Smooth muscle cell (in vitro differentiated cells): ENCODE measurements at regions not wholly inside any gene's neighbourhood (a gene's known extent, or its start where the extent isn't known, plus 50 kb on each side); places are given as distances from the start of the nearest gene placed in this dataset.

Experiments
- DNase-seq: peaks from one replicate; lab custom pipeline; 2025; ENCODE audit not compliant: unreplicated experiment; lab: John Stamatoyannopoulos, UW
- H2AFZ ChIP-seq: fragments of 200-600 bp; sonication (generic); 2 replicates; pipeline ENCODE4 v1.6.0; 2016; ENCODE audit warnings: antibody characterized with exemption, low read depth, mild to moderate bottlenecking
- H3F3A ChIP-seq: fragments of 200-600 bp; sonication (generic); 2 replicates; pipeline ENCODE4 v1.6.0; 2017; ENCODE audit warnings: antibody characterized with exemption, low read depth
- H3K27ac ChIP-seq: fragments of 200-600 bp; sonication (generic); 2 replicates; pipeline ENCODE4 v1.5.1; 2016; ENCODE audit warnings: low read depth, mild to moderate bottlenecking
- H3K27me3 ChIP-seq: fragments of 200-600 bp; sonication (generic); 2 replicates; pipeline ENCODE4 v1.6.1; 2016; ENCODE audit warnings: low read depth, mild to moderate bottlenecking
- H3K36me3 ChIP-seq: fragments of 200-600 bp; sonication (generic); 2 replicates; pipeline ENCODE4 v1.5.1; 2016; ENCODE audit warnings: low read depth
- H3K4me1 ChIP-seq: fragments of 200-600 bp; sonication (generic); 2 replicates; pipeline ENCODE4 v1.5.1; 2016; ENCODE audit warnings: low read depth
- H3K4me2 ChIP-seq: fragments of 200-600 bp; sonication (generic); 2 replicates; pipeline ENCODE4 v1.6.0; 2016; ENCODE audit warnings: mild to moderate bottlenecking
- H3K4me3 ChIP-seq: fragments of 200-600 bp; sonication (generic); 2 replicates; pipeline ENCODE4 v1.5.1; 2016; ENCODE audit warnings: mild to moderate bottlenecking
- H3K79me2 ChIP-seq: fragments of 200-600 bp; sonication (generic); 2 replicates; pipeline ENCODE4 v1.6.0; 2016; ENCODE audit warnings: low read depth, mild to moderate bottlenecking
- H3K9ac ChIP-seq: fragments of 200-600 bp; sonication (generic); 2 replicates; pipeline ENCODE4 v1.6.0; 2016; ENCODE audit warnings: low read depth
- H3K9me3 ChIP-seq: fragments of 200-600 bp; sonication (generic); replicated peaks from 2 replicates; pipeline ENCODE4 v1.5.1; 2016; ENCODE audit warnings: low read depth
- H4K20me1 ChIP-seq: fragments of 200-600 bp; sonication (generic); 2 replicates; pipeline ENCODE4 v1.6.0; 2016; ENCODE audit warnings: low read depth
- WGBS: methylation state at CpG from one replicate; pipeline ENCODE4 v1.1.7; 2016; ENCODE audit warnings: low lambda C conversion rate; 5-methylcytosine and 5-hydroxymethylcytosine counted together
- TF ChIP-seq, protein P1 (sequence below): fragments of 200-600 bp; sonication (generic); IDR thresholded peaks from 2 replicates; pipeline ENCODE4 v1.5.1; 2017; ENCODE audit warnings: borderline replicate concordance, mild to moderate bottlenecking, antibody characterized with exemption; ENCODE audit not compliant: insufficient read depth, poor library complexity, severe bottlenecking

DNA sequence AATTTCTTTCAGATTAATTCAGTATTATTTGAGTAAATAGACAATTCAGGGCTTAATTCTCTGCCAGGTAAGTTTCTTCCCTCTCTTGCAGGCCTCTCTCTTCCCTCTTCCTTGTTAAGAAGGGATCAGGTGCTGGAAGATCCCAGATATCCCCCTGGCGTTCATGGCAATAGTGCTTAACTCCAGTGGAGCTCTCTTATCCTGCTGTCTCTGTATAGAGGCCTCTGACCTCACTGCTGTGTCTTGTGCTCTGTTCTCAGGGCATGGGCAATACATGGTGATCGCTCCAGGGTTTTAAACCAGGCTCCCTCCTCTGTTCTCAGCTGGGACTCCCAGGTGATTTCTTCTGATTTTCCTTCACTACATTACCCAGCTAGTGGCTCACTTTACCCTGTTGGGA, 226.8 kb downstream of the MC4R start:
- H3K27ac ChIP-seq = no peak overlapping the region
- no peaks in the 10 kb centered on the region for H3K4me1 ChIP-seq
- no peak for DNase-seq
- H3K27me3 ChIP-seq = no peaks in the 10 kb centered on the region
- H3K36me3 ChIP-seq = no peaks in the 10 kb centered on the region
- H3K9me3 ChIP-seq = no peaks in the 10 kb centered on the region
- no peaks in the 10 kb centered on the region for H4K20me1 ChIP-seq
- H3K4me3 ChIP-seq = no peak overlapping the region
- no peak overlapping the region for H3K4me2 ChIP-seq
- WGBS = 92% methylated on average over 2 of the region's 2 CpGs
- H2AFZ ChIP-seq = no peak overlapping the region
- H3F3A ChIP-seq = no peaks in the 10 kb centered on the region
- TF ChIP-seq, protein P1, sequence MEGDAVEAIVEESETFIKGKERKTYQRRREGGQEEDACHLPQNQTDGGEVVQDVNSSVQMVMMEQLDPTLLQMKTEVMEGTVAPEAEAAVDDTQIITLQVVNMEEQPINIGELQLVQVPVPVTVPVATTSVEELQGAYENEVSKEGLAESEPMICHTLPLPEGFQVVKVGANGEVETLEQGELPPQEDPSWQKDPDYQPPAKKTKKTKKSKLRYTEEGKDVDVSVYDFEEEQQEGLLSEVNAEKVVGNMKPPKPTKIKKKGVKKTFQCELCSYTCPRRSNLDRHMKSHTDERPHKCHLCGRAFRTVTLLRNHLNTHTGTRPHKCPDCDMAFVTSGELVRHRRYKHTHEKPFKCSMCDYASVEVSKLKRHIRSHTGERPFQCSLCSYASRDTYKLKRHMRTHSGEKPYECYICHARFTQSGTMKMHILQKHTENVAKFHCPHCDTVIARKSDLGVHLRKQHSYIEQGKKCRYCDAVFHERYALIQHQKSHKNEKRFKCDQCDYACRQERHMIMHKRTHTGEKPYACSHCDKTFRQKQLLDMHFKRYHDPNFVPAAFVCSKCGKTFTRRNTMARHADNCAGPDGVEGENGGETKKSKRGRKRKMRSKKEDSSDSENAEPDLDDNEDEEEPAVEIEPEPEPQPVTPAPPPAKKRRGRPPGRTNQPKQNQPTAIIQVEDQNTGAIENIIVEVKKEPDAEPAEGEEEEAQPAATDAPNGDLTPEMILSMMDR = no peak
- no peak overlapping the region for H3K9ac ChIP-seq
- H3K79me2 ChIP-seq = no peaks in the 10 kb centered on the region

DNA sequence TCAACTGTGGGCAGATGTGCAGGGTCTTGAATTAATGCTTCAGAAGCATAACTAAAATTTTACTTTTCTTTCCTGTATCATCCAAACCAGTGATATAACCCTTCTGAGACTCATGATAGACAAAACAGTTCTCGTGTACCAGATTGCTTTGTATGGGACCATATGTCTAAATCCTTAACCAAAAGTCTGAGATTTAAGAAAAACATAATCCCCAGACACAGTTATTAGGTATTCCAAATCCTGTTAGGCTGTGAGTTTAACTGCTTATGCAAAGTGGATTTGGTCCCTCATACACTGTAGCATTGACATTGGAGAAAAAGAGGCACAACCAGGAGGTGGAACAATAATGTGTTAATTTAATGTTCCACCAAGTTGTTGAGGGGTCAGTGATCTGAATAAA, 235.0 kb downstream of the PMAIP1 start:
- Histone ChIP-seq H3K79me2 (no peaks in the 10 kb centered on the region), H3K9ac (no peak overlapping the region), H3K4me3 (no peak overlapping the region), H3K4me2 (no peak overlapping the region), H2AFZ (no peak overlapping the region), H3F3A (no peaks in the 10 kb centered on the region), H3K9me3 (no peaks in the 10 kb centered on the region), H3K27ac (no peak overlapping the region), H4K20me1 (no peaks in the 10 kb centered on the region), H3K4me1 (no peaks in the 10 kb centered on the region), H3K27me3 (no peaks in the 10 kb centered on the region), H3K36me3 (no peaks in the 10 kb centered on the region)
- 97% methylated on average over 1 of the region's 1 CpG for WGBS
- TF ChIP-seq, protein P1 = no peak
- no peak for DNase-seq

DNA sequence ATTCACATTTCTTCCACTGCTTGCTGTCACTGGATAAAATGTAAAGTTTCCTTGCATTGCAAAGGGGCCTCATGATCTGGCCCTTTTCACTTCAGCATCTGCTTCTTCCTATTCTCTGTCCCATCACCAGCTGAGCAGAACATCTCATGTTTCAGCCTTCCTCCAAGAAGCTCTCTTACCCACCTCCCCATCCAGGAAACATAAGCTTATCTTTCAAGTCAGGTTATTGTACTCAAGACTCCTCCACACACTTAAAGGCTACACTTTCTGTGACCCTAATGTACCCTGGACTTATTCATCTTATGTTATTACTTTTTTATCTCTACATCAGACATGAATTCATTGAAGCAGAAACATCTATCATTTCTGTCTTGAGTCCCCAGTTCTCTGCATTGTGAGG, 230.5 kb downstream of the PMAIP1 start:
- TF ChIP-seq, protein P1 = no peak
- Histone ChIP-seq H3F3A (no peaks in the 10 kb centered on the region), H2AFZ (no peak overlapping the region), H3K27ac (no peak overlapping the region), H3K4me2 (no peak overlapping the region), H3K79me2 (no peaks in the 10 kb centered on the region), H3K9ac (no peak overlapping the region), H4K20me1 (no peaks in the 10 kb centered on the region), H3K4me1 (no peaks in the 10 kb centered on the region), H3K27me3 (no peaks in the 10 kb centered on the region), H3K36me3 (no peaks in the 10 kb centered on the region), H3K9me3 (no peaks in the 10 kb centered on the region), H3K4me3 (no peak overlapping the region)
- no peak for DNase-seq

DNA sequence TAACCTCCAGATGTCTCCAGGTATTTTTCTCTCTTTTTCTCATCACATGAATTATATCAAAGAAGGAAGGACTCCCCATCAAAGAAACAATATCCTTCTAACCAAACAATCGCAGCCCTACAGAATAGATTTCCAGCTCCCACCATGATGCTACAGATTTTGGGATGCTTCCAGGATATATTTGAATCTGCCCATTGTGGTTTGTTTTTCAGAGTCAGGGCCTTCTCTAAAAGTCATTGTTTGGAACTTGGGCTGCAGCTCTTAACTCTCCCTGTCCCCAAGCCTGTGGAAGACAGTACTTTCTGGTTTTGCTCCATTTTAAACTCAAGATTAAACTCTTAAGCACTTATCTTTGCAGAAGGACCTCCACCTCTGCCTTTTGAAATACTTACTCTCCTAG, 223.2 kb downstream of the PMAIP1 start:
- H4K20me1 ChIP-seq = no peaks in the 10 kb centered on the region
- no peaks in the 10 kb centered on the region for H3K9me3 ChIP-seq
- DNase-seq = no peak
- H3K36me3 ChIP-seq = no peaks in the 10 kb centered on the region
- WGBS = 100% methylated on average over 1 of the region's 1 CpG
- no peak overlapping the region for H2AFZ ChIP-seq
- H3K27ac ChIP-seq = no peak overlapping the region
- H3K27me3 ChIP-seq = peaks cover under 1% of the 10 kb centered on the region
- no peak overlapping the region for H3K4me3 ChIP-seq
- H3K4me2 ChIP-seq = no peak overlapping the region
- no peaks in the 10 kb centered on the region for H3K79me2 ChIP-seq
- TF ChIP-seq, protein P1 = no peak
- no peaks in the 10 kb centered on the region for H3K4me1 ChIP-seq
- H3K9ac ChIP-seq = no peak overlapping the region
- H3F3A ChIP-seq = no peaks in the 10 kb centered on the region
